Stomach (tissue), 4 donors: ENCODE measurements at regions not wholly inside any gene's neighbourhood (a gene's known extent, or its start where the extent isn't known, plus 50 kb on each side); places are given as distances from the start of the nearest gene placed in this dataset.

Experiments
- EP300 ChIP-seq: sonication (generic); formaldehyde crosslinking; IDR thresholded peaks from one replicate; pipeline ENCODE4 v1.6.1; 2017; ENCODE audit warnings: antibody characterized with exemption
- POLR2A ChIP-seq, 4 donors: fragments of 450-650 bp; IDR thresholded peaks; one replicate each; pipeline ENCODE4 v1.6.1; 2016; ENCODE audit warnings: antibody characterized with exemption in 4 of 4, control low read depth in 2 of 4, mild to moderate bottlenecking in 1 of 4, moderate library complexity in 1 of 4
- POLR2AphosphoS5 ChIP-seq, 3 donors: sonication (generic); formaldehyde crosslinking; IDR thresholded peaks; one replicate each; pipeline ENCODE4 v1.6.1; 2016; ENCODE audit warnings: antibody characterized with exemption in 3 of 3
- TF ChIP-seq, protein P1 (sequence below), 7 experiments: fragments of 450-650 bp in 4 of 7; fragments of 200-600 bp in 3 of 7; sonication (generic) in 3 of 7; IDR thresholded peaks; one replicate each; pipeline ENCODE4 v1.5.1; 2016 to 2019; ENCODE audit warnings: antibody characterized with exemption in 7 of 7, control low read depth in 2 of 7, mild to moderate bottlenecking in 1 of 7

GRCh38 chr3:148227534-148227933, 470.2 kb upstream of the AGTR1 start:
- no peak for TF ChIP-seq POLR2AphosphoS5 (IDR thresholded peaks at IDR 0.05)
- no peak for TF ChIP-seq POLR2A (IDR thresholded peaks at IDR 0.05)
- TF ChIP-seq, protein P1, sequence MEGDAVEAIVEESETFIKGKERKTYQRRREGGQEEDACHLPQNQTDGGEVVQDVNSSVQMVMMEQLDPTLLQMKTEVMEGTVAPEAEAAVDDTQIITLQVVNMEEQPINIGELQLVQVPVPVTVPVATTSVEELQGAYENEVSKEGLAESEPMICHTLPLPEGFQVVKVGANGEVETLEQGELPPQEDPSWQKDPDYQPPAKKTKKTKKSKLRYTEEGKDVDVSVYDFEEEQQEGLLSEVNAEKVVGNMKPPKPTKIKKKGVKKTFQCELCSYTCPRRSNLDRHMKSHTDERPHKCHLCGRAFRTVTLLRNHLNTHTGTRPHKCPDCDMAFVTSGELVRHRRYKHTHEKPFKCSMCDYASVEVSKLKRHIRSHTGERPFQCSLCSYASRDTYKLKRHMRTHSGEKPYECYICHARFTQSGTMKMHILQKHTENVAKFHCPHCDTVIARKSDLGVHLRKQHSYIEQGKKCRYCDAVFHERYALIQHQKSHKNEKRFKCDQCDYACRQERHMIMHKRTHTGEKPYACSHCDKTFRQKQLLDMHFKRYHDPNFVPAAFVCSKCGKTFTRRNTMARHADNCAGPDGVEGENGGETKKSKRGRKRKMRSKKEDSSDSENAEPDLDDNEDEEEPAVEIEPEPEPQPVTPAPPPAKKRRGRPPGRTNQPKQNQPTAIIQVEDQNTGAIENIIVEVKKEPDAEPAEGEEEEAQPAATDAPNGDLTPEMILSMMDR (IDR thresholded peaks at IDR 0.05), result no peak
- TF ChIP-seq EP300, result no peak
